ENCODE measurements at regions not wholly inside any gene's neighbourhood (a gene's known extent, or its start where the extent isn't known, plus 50 kb on each side); places are given as distances from the start of the nearest gene placed in this dataset.

GRCh38 chr9:134233022-134233421, 68.7 kb upstream of the RNU6ATAC start:
- TF ChIP-seq, protein P1, sequence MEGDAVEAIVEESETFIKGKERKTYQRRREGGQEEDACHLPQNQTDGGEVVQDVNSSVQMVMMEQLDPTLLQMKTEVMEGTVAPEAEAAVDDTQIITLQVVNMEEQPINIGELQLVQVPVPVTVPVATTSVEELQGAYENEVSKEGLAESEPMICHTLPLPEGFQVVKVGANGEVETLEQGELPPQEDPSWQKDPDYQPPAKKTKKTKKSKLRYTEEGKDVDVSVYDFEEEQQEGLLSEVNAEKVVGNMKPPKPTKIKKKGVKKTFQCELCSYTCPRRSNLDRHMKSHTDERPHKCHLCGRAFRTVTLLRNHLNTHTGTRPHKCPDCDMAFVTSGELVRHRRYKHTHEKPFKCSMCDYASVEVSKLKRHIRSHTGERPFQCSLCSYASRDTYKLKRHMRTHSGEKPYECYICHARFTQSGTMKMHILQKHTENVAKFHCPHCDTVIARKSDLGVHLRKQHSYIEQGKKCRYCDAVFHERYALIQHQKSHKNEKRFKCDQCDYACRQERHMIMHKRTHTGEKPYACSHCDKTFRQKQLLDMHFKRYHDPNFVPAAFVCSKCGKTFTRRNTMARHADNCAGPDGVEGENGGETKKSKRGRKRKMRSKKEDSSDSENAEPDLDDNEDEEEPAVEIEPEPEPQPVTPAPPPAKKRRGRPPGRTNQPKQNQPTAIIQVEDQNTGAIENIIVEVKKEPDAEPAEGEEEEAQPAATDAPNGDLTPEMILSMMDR (IDR thresholded peaks at IDR 0.05; ENCODE audit: low read depth, low read length): no peak
- TF ChIP-seq, protein P2, sequence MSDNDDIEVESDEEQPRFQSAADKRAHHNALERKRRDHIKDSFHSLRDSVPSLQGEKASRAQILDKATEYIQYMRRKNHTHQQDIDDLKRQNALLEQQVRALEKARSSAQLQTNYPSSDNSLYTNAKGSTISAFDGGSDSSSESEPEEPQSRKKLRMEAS (IDR thresholded peaks at IDR 0.05; ENCODE audit: low read depth, low read length): no peak
- TF ChIP-seq MYC (IDR thresholded peaks at IDR 0.05; ENCODE audit: low read depth, low read length) (no peak), POLR2A (IDR thresholded peaks at IDR 0.05; ENCODE audit: extremely low read depth, insufficient read length) (no peak)
- no peak for DNase-seq (ENCODE audit: low read depth)
- no peak overlapping the region for H3K4me3 ChIP-seq (ENCODE audit: low read depth, low read length)

- no peak overlapping the region for H3K4me3 ChIP-seq (ENCODE audit: low read depth, low read length)
- DNase-seq (ENCODE audit: low read depth): no peak
- TF ChIP-seq POLR2A (IDR thresholded peaks at IDR 0.05; ENCODE audit: extremely low read depth, insufficient read length): no peak
- TF ChIP-seq, protein P2 (IDR thresholded peaks at IDR 0.05; ENCODE audit: low read depth, low read length): no peak
- TF ChIP-seq MYC (IDR thresholded peaks at IDR 0.05; ENCODE audit: low read depth, low read length): no peak
- TF ChIP-seq, protein P1 (IDR thresholded peaks at IDR 0.05; ENCODE audit: low read depth, low read length): no peak
These were observed 69.8 kb upstream of the RNU6ATAC start for GRCh38 chr9:134234001-134234660.

DNA sequence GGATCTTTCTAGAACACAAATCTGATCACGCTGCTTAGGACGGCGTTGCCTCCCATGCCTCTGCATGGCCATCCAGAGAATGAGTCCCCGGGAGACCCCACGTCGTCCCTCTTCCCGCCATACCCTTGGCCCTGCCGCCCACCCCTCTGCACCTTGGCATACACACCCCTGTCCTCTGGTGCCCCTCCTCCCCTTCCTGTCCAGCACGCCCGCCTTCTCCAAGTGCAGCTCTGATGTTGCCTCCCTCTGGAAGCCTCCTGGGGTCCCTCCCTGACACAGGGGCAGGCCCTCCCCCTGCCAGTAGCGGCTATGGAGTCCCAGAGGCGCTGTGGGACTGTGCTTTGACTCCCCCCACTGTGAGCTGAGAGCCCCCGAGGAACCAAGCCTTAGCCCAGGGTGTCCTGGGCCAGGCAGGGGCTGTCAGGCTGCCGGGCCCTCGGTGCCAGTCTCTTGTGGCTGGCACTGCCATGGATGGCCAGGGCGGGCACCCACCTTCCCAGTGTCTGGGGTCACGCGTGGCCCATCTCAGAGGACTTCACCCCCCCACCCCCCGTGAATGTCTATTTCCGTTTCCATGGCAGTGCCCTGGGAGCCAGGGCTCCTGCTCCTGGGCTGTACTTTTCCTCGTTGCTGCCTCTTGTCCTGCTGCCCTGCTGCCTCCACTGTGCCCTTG, 70.5 kb upstream of the RNU6ATAC start:
- TF ChIP-seq, protein P2 (IDR thresholded peaks at IDR 0.05; ENCODE audit: low read depth, low read length): no peak
- TF ChIP-seq, protein P1 (IDR thresholded peaks at IDR 0.05; ENCODE audit: low read depth, low read length): no peak
- no peak for TF ChIP-seq MYC (IDR thresholded peaks at IDR 0.05; ENCODE audit: low read depth, low read length)
- no peak for TF ChIP-seq POLR2A (IDR thresholded peaks at IDR 0.05; ENCODE audit: extremely low read depth, insufficient read length)
- no peak for DNase-seq (ENCODE audit: low read depth)
- H3K4me3 ChIP-seq (ENCODE audit: low read depth, low read length): no peak overlapping the region

DNA sequence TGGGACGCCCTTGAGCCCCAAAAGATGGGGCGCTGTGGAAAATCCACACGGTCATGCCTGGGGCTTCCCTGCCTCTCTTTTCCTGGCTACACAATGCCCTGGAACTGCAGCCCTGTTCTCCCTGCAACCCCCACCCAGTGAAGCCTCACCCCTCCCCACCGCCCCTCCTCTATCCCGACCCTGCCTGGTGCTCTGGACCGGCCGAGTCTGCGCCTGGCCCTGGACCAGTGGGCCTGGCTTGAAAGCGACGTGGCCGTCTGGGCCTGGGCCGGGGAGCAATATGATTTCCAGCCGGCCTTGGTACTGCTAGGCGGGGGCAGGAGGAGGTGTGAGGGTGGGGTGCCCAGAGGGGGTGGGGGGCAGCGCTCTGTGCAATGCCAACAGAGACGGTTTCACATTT, 71.0 kb upstream of the RNU6ATAC start:
- no peak for DNase-seq (ENCODE audit: low read depth)
- H3K4me3 ChIP-seq (ENCODE audit: low read depth, low read length): no peak overlapping the region
- no peak for TF ChIP-seq POLR2A (IDR thresholded peaks at IDR 0.05; ENCODE audit: extremely low read depth, insufficient read length)
- no peak for TF ChIP-seq MYC (IDR thresholded peaks at IDR 0.05; ENCODE audit: low read depth, low read length)
- TF ChIP-seq, protein P2 (IDR thresholded peaks at IDR 0.05; ENCODE audit: low read depth, low read length): no peak
- TF ChIP-seq, protein P1 (IDR thresholded peaks at IDR 0.05; ENCODE audit: low read depth, low read length): no peak

DNA sequence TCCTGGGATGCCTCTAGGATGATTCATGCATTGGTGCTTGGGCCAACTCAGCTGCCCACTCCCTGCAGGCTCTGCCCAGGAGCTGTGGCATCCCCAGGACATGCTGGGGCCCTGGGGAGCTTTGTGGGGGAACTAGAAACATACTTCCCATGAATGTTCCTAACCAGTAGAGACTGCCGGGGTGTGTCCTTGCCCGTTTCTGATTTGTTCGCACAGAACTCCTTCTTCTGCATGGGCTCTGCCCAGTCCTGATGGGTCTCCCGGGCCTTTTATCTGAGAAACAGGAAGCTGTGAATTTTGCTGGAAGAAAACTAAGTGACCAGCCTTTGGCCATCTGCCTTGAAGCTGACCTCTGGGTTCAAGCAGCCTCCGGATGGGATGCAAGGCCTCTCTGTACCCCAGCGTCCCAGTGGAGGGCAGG, 71.6 kb upstream of the RNU6ATAC start:
- TF ChIP-seq, protein P1 (IDR thresholded peaks at IDR 0.05; ENCODE audit: low read depth, low read length): no peak
- TF ChIP-seq, protein P2 (IDR thresholded peaks at IDR 0.05; ENCODE audit: low read depth, low read length): no peak
- TF ChIP-seq MYC (IDR thresholded peaks at IDR 0.05; ENCODE audit: low read depth, low read length): no peak
- TF ChIP-seq POLR2A (IDR thresholded peaks at IDR 0.05; ENCODE audit: extremely low read depth, insufficient read length): no peak
- H3K4me3 ChIP-seq (ENCODE audit: low read depth, low read length): no peak overlapping the region
- DNase-seq (ENCODE audit: low read depth): no peak
